Peyer's patch (tissue), 4 donors: ENCODE measurements at regions not wholly inside any gene's neighbourhood (a gene's known extent, or its start where the extent isn't known, plus 50 kb on each side); places are given as distances from the start of the nearest gene placed in this dataset.

ENCODE experiments used
- DNase-seq, 3 donors: peaks; one replicate each; pipeline ENCODE4 v3.0.0-alpha.2; 2017 to 2019
- H3K27ac ChIP-seq, 4 donors: fragments of 200-600 bp; sonication (generic); one replicate each; pipeline ENCODE4 v1.5.1; 2016 to 2019
- H3K27me3 ChIP-seq, 2 donors: fragments of 200-600 bp; sonication (generic); one replicate each; pipeline ENCODE4 v1.5.1; 2019
- H3K36me3 ChIP-seq, 3 donors: fragments of 200-600 bp; sonication (generic); one replicate each; pipeline ENCODE4 v1.5.1; 2016 to 2019
- H3K4me1 ChIP-seq, 4 donors: fragments of 200-600 bp; sonication (generic); one replicate each; pipeline ENCODE4 v1.5.1; 2016 to 2019
- H3K4me3 ChIP-seq, 4 donors: fragments of 200-600 bp; sonication (generic); 1 replicate in 3 of 4; 2 replicates in 1 of 4; pipeline ENCODE4 v1.5.1; 2016 to 2019; ENCODE audit warnings: mild to moderate bottlenecking in 1 of 4
- H3K9me3 ChIP-seq, 4 donors: fragments of 200-600 bp; sonication (generic); one replicate each; pipeline ENCODE4 v1.5.1; 2016 to 2019; ENCODE audit warnings: mild to moderate bottlenecking in 1 of 4
- CTCF ChIP-seq, 6 experiments: fragments of 450-650 bp in 4 of 6; fragments of 200-600 bp in 2 of 6; sonication (generic) in 1 of 6; IDR thresholded peaks; one replicate each; pipeline ENCODE4 v1.5.1; 2017 to 2019; ENCODE audit warnings: antibody characterized with exemption in 6 of 6, mild to moderate bottlenecking in 3 of 6, moderate library complexity in 1 of 6
- POLR2A ChIP-seq, 2 donors: fragments of 450-650 bp; IDR thresholded peaks; one replicate each; pipeline ENCODE4 v1.5.1; 2017; ENCODE audit warnings: antibody characterized with exemption in 2 of 2, mild to moderate bottlenecking in 2 of 2, moderate library complexity in 2 of 2

- TF ChIP-seq POLR2A (IDR thresholded peaks at IDR 0.05) (no peak), CTCF (IDR thresholded peaks at IDR 0.05) (no peak)
- H3K27me3 ChIP-seq, result no peaks in the 10 kb centered on the region
- no peaks in the 10 kb centered on the region for H3K36me3 ChIP-seq
- no peaks in the 10 kb centered on the region for H3K9me3 ChIP-seq
- H3K4me1 ChIP-seq, result no peaks in the 10 kb centered on the region
- DNase-seq, result no peak
- no peak overlapping the region for H3K4me3 ChIP-seq
- no peak overlapping the region for H3K27ac ChIP-seq
Measured at GRCh38 chr14:99077076-99077843, 194.7 kb downstream of the BCL11B start.

- Histone ChIP-seq H3K4me3 (no peak overlapping the region), H3K27me3 (no peaks in the 10 kb centered on the region), H3K4me1 (no peaks in the 10 kb centered on the region), H3K9me3 (no peaks in the 10 kb centered on the region), H3K27ac (no peak overlapping the region), H3K36me3 (no peaks in the 10 kb centered on the region)
- TF ChIP-seq POLR2A (IDR thresholded peaks at IDR 0.05), result no peak
- TF ChIP-seq CTCF (IDR thresholded peaks at IDR 0.05), result no peak
- DNase-seq, result no peak
Measured at GRCh38 chr14:99077844-99078236, 194.2 kb downstream of the BCL11B start.

- H3K27ac ChIP-seq, result no peak overlapping the region
- H3K36me3 ChIP-seq, result no peaks in the 10 kb centered on the region
- no peaks in the 10 kb centered on the region for H3K27me3 ChIP-seq
- H3K4me1 ChIP-seq, result no peaks in the 10 kb centered on the region
- no peak for DNase-seq
- TF ChIP-seq CTCF (IDR thresholded peaks at IDR 0.05) (no peak), POLR2A (IDR thresholded peaks at IDR 0.05) (no peak)
- H3K4me3 ChIP-seq, result no peak overlapping the region
- no peaks in the 10 kb centered on the region for H3K9me3 ChIP-seq
Measured at GRCh38 chr14:99078426-99078825, 193.6 kb downstream of the BCL11B start.

GRCh38 chr14:99079061-99079727, 192.8 kb downstream of the BCL11B start:
- H3K9me3 ChIP-seq, result no peaks in the 10 kb centered on the region
- TF ChIP-seq POLR2A (IDR thresholded peaks at IDR 0.05) (no peak), CTCF (IDR thresholded peaks at IDR 0.05) (no peak)
- H3K4me1 ChIP-seq, result no peaks in the 10 kb centered on the region
- no peak for DNase-seq
- no peak overlapping the region for H3K27ac ChIP-seq
- no peaks in the 10 kb centered on the region for H3K36me3 ChIP-seq
- no peak overlapping the region for H3K4me3 ChIP-seq
- H3K27me3 ChIP-seq, result no peaks in the 10 kb centered on the region

- H3K36me3 ChIP-seq, result no peaks in the 10 kb centered on the region
- no peak overlapping the region for H3K27ac ChIP-seq
- H3K4me1 ChIP-seq, result no peaks in the 10 kb centered on the region
- TF ChIP-seq POLR2A (IDR thresholded peaks at IDR 0.05) (no peak), CTCF (IDR thresholded peaks at IDR 0.05) (no peak)
- no peaks in the 10 kb centered on the region for H3K9me3 ChIP-seq
- H3K4me3 ChIP-seq, result no peak overlapping the region
- DNase-seq, result no peak
- no peaks in the 10 kb centered on the region for H3K27me3 ChIP-seq
Measured at GRCh38 chr14:99080306-99080705, 191.7 kb downstream of the BCL11B start.
